IPS-NIHi11 (cell line): ENCODE measurements at regions not wholly inside any gene's neighbourhood (a gene's known extent, or its start where the extent isn't known, plus 50 kb on each side); places are given as distances from the start of the nearest gene placed in this dataset.

ENCODE experiments used
- DNase-seq: peaks from one replicate; pipeline ENCODE4 v3.0.0; 2012; ENCODE audit warnings: mixed read lengths, low spot score

- no peak for DNase-seq
Observed at GRCh38 chr1:5568321-5568720, 423.9 kb downstream of the NPHP4 start.

- no peak for DNase-seq
Observed at GRCh38 chr1:5567839-5568238, 424.4 kb downstream of the NPHP4 start.

GRCh38 chr1:5566924-5567323 lies 425.3 kb downstream of the NPHP4 start:
- DNase-seq = no peak

DNA sequence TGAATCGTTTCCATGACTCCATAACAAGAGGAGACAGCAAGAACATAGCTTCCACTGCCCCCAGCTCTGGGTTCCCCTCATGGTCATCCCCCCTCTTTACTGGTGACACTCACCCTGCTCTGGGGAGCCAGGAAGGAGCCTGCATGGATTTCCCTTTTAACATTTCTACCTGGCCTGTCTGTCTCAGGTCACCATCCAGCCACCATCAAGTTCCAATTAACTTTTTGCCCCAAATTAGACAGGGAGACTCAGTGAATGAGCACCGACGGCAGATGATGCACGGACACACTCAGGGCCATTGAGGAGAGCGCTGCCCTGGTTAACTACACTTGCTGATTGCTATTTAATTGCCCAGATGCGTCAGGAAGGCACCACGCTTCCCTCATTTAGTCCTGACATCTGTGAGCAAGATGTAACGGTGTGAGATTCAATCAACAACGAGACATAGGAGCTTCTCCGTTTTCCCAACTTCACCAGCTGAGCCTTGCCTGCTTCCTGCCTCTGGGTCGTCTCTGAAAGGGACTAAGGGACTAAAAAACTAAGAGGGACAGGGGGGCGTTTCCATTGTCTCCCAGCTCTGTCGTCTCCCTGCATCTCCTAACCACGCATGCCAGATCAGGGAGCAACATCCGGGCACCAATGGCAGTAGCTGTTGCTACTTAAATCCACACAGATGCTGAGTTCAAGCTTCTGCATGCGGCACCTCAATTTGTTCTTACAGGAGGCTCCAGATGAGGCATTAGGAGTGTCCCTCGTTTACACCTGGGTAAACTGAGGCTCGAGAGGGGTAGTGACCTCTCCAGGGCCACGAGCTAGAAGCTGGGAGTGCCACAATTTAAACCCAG lies 426.7 kb downstream of the NPHP4 start:
- DNase-seq = no peak

- DNase-seq = no peak
Observed at GRCh38 chr1:5564578-5565257, 427.5 kb downstream of the NPHP4 start.

DNA sequence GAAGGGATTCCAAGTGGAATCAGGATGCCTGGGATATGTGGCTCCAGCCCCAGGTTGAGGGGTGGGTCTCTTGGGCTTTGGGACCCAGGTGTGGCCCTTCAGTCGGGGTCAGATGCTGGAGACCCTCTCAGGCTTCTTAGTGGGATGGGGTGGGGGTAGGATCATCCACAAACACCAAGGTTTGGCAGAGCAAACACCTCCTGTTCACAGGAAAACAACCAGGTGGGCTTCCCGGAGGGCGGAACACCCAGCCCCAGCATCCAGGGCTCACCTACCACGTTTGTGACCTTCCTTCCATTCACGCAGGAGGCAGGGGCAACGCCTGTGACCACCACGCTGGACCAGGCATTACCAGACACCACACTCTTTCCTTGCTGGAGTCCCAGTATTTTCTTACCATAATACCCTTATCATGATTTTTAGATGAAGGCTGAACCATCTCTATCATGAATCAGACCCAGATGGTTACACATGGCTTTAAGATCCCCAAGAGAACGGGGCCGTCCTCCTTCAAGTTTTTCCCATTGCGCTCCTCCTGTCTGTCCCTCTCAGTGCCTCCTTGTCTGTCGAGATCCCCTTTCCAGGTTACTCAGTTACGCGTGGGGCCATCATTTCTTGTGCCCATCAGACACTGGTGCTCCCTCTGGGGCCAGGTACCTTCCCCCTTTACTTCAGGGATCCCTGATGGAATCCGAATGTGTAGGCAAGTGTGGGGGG lies 428.2 kb downstream of the NPHP4 start:
- DNase-seq = no peak

DNA sequence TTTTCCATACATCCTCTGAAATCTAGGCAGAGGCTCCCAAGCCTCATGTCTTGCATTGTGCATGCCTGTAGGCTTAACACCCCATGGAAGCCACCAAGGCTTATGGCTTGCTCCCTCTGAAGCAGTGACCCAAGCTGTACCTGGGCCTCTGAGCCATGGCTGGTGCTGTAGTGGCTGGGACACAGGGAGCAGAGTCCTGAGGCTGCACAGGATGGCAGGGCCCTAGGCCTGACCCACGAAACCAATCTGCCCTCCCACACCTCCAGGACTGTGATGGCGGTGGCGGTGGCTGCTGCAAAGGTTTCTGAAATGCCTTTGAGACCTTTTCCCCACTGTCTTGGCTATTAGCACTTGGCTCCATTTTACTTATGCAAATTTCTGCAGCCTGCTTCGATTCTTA lies 429.5 kb downstream of the NPHP4 start:
- no peak for DNase-seq

GRCh38 chr1:5562331-5562730 lies 429.9 kb downstream of the NPHP4 start:
- no peak for DNase-seq

DNA sequence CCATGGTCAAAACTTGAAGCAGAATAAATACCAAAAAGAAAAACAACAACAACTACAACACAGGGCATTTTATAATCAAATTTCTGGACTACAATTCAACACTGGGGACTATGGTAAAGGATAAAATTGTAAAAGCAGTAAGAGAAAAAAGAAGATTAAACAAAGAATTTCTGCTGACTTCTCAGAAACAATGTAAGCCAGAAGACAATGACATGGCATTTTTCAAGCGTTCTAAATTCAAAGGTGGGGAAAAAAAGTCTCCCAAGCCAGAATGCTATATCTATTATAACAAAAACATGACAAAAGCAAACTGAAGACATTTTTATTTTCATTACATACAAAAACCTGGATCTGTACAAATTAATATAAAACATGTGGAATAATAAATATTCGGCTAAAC lies 433.1 kb downstream of the NPHP4 start:
- no peak for DNase-seq

GRCh38 chr1:5555853-5556252 lies 436.4 kb downstream of the NPHP4 start:
- no peak for DNase-seq

- no peak for DNase-seq
Observed at GRCh38 chr1:5554784-5555183, 437.4 kb downstream of the NPHP4 start.

- no peak for DNase-seq
Observed at GRCh38 chr1:5554111-5554510, 438.1 kb downstream of the NPHP4 start.

DNA sequence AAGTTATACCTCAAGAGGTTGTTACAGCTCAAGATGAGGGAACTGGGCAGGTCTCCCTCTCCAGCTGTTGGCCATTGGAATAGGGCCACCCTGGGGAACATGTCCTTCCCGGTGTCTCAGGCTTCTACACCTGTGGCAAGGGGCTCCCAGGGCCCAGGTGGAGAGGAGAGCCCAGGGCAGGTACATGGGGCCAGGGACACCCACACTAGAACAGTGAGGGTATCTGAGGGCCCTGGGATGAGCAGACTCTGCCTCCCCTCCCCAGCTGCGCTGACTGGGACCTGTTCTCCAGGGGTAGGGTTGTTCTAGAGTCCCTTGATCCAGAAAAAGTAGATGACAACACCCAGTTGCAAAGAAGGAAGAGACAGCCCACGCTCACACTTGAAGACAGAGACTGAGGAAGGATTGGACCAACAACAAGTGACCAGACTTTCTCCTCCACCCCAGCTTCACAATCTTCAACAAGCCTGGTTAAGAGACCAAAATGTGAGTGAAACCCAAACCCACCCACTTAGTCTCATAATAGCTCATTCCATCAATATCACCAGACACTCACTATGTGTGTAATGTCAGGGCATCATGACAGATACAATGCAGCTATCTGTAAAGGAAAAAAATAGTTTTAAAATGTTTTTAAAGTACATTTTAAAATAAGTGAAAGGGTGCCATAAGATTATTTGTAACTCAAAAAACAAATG lies 439.3 kb downstream of the NPHP4 start:
- DNase-seq = no peak

GRCh38 chr1:5551274-5551975 lies 440.8 kb downstream of the NPHP4 start:
- peak; percentile 15 for DNase-seq

DNA sequence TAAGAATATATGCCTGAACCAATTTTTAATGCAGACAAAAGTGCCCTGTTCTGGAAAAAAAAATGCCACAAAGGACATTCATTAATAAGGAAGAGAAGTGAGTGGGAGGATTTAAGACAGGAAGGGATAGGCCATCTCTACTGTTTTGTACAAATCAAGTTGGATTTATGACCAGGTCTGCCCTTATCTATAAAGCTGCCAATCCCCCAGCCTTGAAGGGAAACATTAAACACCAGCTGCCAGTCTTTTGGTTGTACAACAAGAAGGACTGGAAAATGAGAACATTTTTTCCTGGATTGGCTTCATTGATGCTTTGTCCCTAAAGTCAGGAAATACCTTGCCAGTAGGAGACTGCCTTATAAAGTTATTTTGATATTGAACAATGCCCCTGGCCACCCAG lies 444.0 kb downstream of the NPHP4 start:
- DNase-seq = no peak

DNA sequence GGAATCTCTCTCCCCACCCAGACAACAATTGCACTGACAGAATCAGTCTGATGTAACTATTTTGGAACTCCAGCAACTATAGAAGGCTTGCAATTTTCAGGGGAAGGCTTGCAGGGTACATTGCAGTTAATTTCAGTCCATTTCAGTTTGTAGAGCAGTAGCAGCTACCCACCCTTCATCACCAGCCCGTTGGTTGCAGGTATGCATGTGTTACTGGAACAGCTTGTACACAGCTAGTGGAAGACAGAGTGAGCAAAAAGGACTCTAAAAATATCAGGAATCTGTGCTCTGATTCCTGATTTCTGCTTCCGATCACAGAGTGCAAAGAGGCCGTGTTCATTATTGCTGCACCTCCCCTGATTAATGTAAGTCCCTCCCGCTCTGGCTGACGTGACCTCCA lies 449.0 kb downstream of the NPHP4 start:
- DNase-seq = no peak

DNA sequence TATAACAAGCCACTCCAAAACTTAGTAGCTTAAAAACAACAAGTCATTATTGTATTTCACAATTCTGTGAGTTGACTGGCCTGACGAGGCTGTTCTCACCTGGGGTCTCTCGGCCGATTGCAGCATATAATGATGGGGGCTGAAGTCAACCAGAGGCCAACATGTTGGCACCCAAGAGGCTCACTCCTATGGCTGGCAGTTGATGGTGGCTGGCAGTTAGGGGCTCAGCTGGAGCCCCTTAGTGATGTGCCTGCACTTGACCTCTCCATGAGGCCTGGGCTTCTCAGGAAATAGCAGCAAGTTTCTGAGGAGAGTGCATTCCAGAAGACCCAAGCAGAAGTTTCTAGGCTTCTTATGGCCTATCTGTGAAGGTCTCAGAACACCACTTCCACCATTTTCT lies 459.4 kb downstream of the NPHP4 start:
- DNase-seq = no peak

DNA sequence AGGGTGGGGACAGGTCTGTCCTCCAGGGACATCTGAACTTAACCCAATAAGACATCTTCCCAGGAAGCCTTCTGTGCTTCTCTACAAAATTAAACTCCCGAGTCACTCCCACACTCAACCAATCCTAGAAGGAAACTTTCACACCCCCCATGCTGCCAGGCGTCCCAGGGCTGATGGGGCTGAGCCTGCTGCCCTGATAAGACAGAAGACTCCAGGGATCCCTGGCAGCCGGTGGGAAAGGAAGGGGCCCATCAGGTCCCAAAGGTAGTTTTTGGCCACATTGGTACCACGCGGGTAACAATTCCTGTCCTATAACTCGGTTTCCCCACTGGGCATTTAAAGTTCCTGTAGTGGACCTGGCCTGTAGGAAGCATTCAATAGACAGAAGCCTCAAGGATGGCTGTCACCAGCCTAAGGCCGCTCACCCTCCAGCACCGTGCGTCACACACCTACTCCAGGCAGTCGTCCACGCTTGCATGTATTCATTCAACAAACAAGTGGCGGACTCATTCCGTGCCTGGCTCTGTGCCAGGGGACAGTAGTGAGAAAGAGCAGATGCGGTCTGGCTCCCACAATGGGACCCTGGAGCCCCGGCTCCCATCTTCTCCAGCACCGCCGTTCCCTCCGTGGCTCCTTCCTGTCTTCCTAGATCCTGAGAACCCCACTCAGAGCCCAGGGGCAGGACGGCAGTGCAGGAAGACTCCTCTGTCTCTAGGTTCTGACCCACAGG lies 465.2 kb downstream of the NPHP4 start:
- DNase-seq = no peak

DNA sequence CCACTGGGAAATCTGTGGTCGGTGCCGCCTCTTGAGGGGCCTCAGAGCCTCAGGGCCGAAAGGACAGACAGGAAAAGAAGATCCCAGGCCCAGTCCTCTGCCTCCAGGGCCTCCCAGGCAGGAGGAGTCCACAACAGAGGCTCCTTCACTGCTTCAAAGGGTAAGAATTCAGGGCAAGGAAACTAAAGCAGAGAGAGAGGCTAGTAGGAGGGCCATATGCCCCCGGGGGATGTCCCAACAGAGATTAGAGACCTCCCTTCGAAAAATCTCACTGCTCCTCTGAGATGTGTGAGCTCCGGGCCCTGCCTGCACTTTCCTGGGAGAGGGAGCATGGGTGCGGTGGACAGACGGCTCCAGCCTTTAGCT lies 465.9 kb downstream of the NPHP4 start:
- DNase-seq = no peak

DNA sequence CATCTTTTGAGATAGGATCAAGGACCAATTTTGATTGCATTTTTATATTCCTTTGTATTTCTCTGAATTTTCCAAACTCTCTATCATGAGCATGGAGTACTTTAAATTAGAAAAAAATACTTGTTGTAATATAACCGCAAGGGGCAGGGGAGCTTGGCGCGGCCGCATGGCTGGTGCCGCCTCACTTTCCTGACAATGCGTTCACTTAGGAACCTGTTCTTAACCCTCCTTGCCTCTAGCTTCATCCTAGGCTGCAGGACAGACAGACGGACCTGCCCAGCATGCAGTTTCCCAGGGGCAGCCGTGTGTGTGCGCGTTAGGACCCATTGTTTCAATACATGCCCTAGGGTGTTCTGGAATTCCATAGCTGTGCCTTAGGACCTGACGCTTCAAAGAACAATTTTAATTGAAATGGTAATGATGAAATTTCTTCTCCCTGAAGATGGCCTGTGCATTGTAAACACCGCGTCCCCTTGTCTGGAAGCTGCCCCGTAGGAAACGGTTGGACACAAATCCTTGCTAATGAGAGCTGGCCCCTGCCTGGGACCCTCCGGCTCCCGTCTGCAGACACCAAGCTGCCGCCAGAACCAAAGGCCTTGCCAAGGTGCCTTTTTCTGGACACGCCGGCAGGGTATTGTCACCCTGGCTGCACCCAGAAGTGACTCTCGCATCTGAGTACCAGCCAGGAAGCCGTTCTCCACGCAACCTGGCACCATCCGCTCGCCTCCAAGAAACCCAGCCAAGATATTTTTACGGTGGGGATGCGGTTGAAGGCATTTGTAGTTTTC lies 466.4 kb downstream of the NPHP4 start:
- DNase-seq = no peak
